Keratinocyte (primary cell): ENCODE measurements at regions not wholly inside any gene's neighbourhood (a gene's known extent, or its start where the extent isn't known, plus 50 kb on each side); places are given as distances from the start of the nearest gene placed in this dataset.

Experiments used
- DNase-seq: peaks from one replicate; pipeline ENCODE4 v3.0.0-alpha.2; 2011; ENCODE audit warnings: low read depth, missing footprints, low spot score
- FAIRE-seq: peaks from 2 replicates; lab custom pipeline; 2011; peaks lifted over from hg19 to GRCh38; lab: Jason Lieb, UNC
- H2AFZ ChIP-seq: 2 replicates; pipeline ENCODE4 v1.6.0; 2012; ENCODE audit warnings: low read length, control low read depth, inconsistent platforms; ENCODE audit not compliant: control insufficient read depth
- H3K27ac ChIP-seq: 2 replicates; pipeline ENCODE4 v1.5.1; 2011; ENCODE audit warnings: low read length; ENCODE audit not compliant: control insufficient read depth, insufficient read depth
- H3K27me3 ChIP-seq: 3 replicates; pipeline ENCODE4 v1.6.0; 2011; ENCODE audit warnings: low read length; ENCODE audit not compliant: control insufficient read depth, insufficient read depth; ENCODE audit errors: extremely low read depth
- H3K36me3 ChIP-seq, 2 experiments: 2 replicates in 1 of 2; 3 replicates in 1 of 2; pipeline ENCODE4 v1.5.1; 2011; ENCODE audit warnings: low read length in 2 of 2, mild to moderate bottlenecking in 1 of 2; ENCODE audit not compliant: control insufficient read depth in 2 of 2, insufficient read depth in 2 of 2; ENCODE audit errors: extremely low read depth in 1 of 2
- H3K4me1 ChIP-seq: 3 replicates; pipeline ENCODE4 v1.5.1; 2011; ENCODE audit warnings: low read length; ENCODE audit not compliant: control insufficient read depth, insufficient read depth; ENCODE audit errors: extremely low read depth
- H3K4me2 ChIP-seq: 3 replicates; pipeline ENCODE4 v1.6.0; 2011; ENCODE audit warnings: low read depth, low read length; ENCODE audit not compliant: control insufficient read depth, insufficient read depth; ENCODE audit errors: extremely low read depth
- H3K4me3 ChIP-seq, 3 experiments: fragments of 200-600 bp in 1 of 3; sonication (generic) in 1 of 3; 2 replicates in 2 of 3; 3 replicates in 1 of 3; pipeline ENCODE4 v1.5.1; 2011 to 2016; ENCODE audit warnings: low read length in 3 of 3, mild to moderate bottlenecking in 3 of 3, control low read depth in 2 of 3, inconsistent platforms in 1 of 3, low read depth in 1 of 3, mixed read lengths in 1 of 3, mixed run types in 1 of 3, moderate library complexity in 1 of 3; ENCODE audit not compliant: control insufficient read depth in 2 of 3, insufficient read depth in 2 of 3; ENCODE audit errors: extremely low read depth in 1 of 3
- H3K79me2 ChIP-seq: 2 replicates; pipeline ENCODE4 v1.6.0; 2012; ENCODE audit warnings: low read length; ENCODE audit not compliant: control insufficient read depth, insufficient read depth
- H3K9ac ChIP-seq: 3 replicates; pipeline ENCODE4 v1.6.0; 2011; ENCODE audit warnings: low read length; ENCODE audit not compliant: control insufficient read depth, insufficient read depth; ENCODE audit errors: extremely low read depth
- H3K9me1 ChIP-seq: 3 replicates; pipeline ENCODE4 v1.6.0; 2011; ENCODE audit warnings: low read length; ENCODE audit not compliant: control insufficient read depth, insufficient read depth; ENCODE audit errors: extremely low read depth
- H3K9me3 ChIP-seq: 2 replicates; pipeline ENCODE4 v1.5.1; 2012; ENCODE audit warnings: low read depth, low read length; ENCODE audit not compliant: control insufficient read depth
- H4K20me1 ChIP-seq: 3 replicates; pipeline ENCODE4 v1.6.0; 2011; ENCODE audit warnings: low read length; ENCODE audit not compliant: control insufficient read depth, insufficient read depth; ENCODE audit errors: extremely low read depth
- EZH2 ChIP-seq: IDR thresholded peaks from one replicate; pipeline ENCODE4 v1.6.1; 2012; ENCODE audit warnings: inconsistent platforms, mild to moderate bottlenecking, low read length, moderate library complexity
- dilution Hi-C: fragments of 300-500 bp; cut with MboI; formaldehyde crosslinking; loops from one replicate; pipeline ENCODE4 v1.7.0; 2020; ENCODE audit warnings: low sequenced_read_pairs; ENCODE audit not compliant: extremely low pct_ligation_motif_present
- TF ChIP-seq, protein P1 (sequence below), 3 experiments: IDR thresholded peaks in 1 of 3; conservative IDR thresholded peaks in 1 of 3; optimal IDR thresholded peaks in 1 of 3; 2 replicates in 2 of 3; 3 replicates in 1 of 3; pipeline versions ENCODE3 to v1.5.1; 2011; ENCODE audit warnings: low read length in 3 of 3, mild to moderate bottlenecking in 3 of 3, moderate library complexity in 2 of 3, control low read depth in 1 of 3, inconsistent platforms in 1 of 3; ENCODE audit not compliant: insufficient read depth in 2 of 3; ENCODE audit errors: extremely low read depth in 1 of 3

DNA sequence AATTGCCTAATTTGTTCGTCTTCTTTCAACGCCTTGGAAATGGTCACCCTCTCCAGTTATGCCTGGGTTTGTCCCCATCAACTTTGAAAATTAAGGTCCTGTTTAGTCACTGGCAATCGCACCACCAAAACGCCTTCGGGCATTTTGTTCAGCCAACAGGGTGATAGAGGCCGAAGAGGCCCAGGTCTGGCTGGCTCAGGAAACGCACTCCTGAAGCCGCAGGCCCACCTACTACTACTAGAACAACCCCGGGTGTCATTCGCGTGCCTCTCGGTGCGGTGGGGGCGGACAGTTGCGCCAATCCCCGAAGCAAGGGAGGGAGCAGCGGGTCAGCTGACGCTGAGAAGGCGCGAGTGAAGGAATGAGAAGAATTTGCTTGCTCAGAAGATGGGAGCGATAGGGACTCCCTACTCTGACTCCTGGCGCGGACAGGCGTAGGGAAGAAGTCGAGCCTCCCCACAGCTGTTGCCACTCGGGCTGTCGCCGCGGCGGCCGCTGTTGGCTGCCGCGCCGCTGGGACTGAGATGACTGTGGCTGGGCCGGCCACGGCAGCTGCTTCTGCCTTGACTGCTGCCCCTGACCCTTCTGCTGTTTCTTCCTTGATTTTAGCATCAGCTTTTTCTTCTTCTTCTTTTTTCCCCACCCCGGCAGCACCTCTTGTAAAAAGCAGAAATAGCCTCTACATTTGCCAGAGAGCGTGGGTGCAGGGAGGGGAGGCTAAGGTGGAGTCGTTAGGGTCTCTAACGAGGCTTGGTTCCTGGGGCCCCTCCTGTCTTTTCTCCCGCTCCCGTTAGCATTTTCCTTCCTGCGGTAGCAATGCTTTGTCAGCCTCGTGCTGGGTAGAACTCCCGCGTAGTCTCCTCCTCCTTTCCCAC is 387.6 kb downstream of the FIGN start:
- H2AFZ ChIP-seq = peak overlapping the region; percentile 93
- peak; percentile 62 for FAIRE-seq

GRCh38 chr2:163345795-163346573 is 389.8 kb downstream of the FIGN start:
- Histone ChIP-seq H3K4me2 (peak overlapping the region; percentile 4), H3K79me2 (no peaks in the 10 kb centered on the region)

More for the DNA sequence above, 387.6 kb downstream of the FIGN start:
- no peak for DNase-seq
- H3K4me3 ChIP-seq = peak overlapping the region in 2 of 3 experiments; percentile 55 to 59
- no peaks in the 10 kb centered on the region for H4K20me1 ChIP-seq
- peaks cover 13% of the 10 kb centered on the region for H3K4me1 ChIP-seq
- no peaks in the 10 kb centered on the region for H3K9me1 ChIP-seq
- no peaks in the 10 kb centered on the region for H3K79me2 ChIP-seq
- TF ChIP-seq, protein P1, sequence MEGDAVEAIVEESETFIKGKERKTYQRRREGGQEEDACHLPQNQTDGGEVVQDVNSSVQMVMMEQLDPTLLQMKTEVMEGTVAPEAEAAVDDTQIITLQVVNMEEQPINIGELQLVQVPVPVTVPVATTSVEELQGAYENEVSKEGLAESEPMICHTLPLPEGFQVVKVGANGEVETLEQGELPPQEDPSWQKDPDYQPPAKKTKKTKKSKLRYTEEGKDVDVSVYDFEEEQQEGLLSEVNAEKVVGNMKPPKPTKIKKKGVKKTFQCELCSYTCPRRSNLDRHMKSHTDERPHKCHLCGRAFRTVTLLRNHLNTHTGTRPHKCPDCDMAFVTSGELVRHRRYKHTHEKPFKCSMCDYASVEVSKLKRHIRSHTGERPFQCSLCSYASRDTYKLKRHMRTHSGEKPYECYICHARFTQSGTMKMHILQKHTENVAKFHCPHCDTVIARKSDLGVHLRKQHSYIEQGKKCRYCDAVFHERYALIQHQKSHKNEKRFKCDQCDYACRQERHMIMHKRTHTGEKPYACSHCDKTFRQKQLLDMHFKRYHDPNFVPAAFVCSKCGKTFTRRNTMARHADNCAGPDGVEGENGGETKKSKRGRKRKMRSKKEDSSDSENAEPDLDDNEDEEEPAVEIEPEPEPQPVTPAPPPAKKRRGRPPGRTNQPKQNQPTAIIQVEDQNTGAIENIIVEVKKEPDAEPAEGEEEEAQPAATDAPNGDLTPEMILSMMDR (optimal IDR thresholded peaks at IDR 0.05 in 1 of 3, IDR thresholded peaks at IDR 0.05 in 1 of 3, conservative IDR thresholded peaks at IDR 0.05 in 1 of 3; ENCODE audit: extremely low read depth in 1 of 3, insufficient read depth in 2 of 3, low read length in 3 of 3) = no peak
- no peak for TF ChIP-seq EZH2
- peak overlapping the region; percentile 90 for H3K4me2 ChIP-seq
- no peak overlapping the region for H3K27ac ChIP-seq
- H3K36me3 ChIP-seq = no peaks in the 10 kb centered on the region
- dilution Hi-C loops = no loop called here
- no peaks in the 10 kb centered on the region for H3K27me3 ChIP-seq
- peak overlapping the region; percentile 33 for H3K9ac ChIP-seq
- no peaks in the 10 kb centered on the region for H3K9me3 ChIP-seq

More at GRCh38 chr2:163345795-163346573, 389.8 kb downstream of the FIGN start:
- H3K27ac ChIP-seq = no peak overlapping the region
- no peaks in the 10 kb centered on the region for H3K9me3 ChIP-seq
- no peak overlapping the region for H3K4me3 ChIP-seq
- H3K9ac ChIP-seq = no peak overlapping the region
- H4K20me1 ChIP-seq = no peaks in the 10 kb centered on the region
- H2AFZ ChIP-seq = peak overlapping the region; percentile 61
- H3K36me3 ChIP-seq = no peaks in the 10 kb centered on the region
- H3K4me1 ChIP-seq = peaks cover 15% of the 10 kb centered on the region
- no peaks in the 10 kb centered on the region for H3K9me1 ChIP-seq
- DNase-seq (no peak), FAIRE-seq (peak; percentile 75)
- dilution Hi-C loops = no loop called here
- H3K27me3 ChIP-seq = no peaks in the 10 kb centered on the region
- no peak for TF ChIP-seq EZH2
- TF ChIP-seq, protein P1 (optimal IDR thresholded peaks at IDR 0.05 in 1 of 3, IDR thresholded peaks at IDR 0.05 in 1 of 3, conservative IDR thresholded peaks at IDR 0.05 in 1 of 3; ENCODE audit: extremely low read depth in 1 of 3, insufficient read depth in 2 of 3, low read length in 3 of 3) = peak; percentile 3 to 68 (median 63)
